Epithelial cell of proximal tubule (primary cell): ENCODE measurements at regions not wholly inside any gene's neighbourhood (a gene's known extent, or its start where the extent isn't known, plus 50 kb on each side); places are given as distances from the start of the nearest gene placed in this dataset.

Source experiments
- DNase-seq: peaks from one replicate; pipeline ENCODE4 v3.0.0-alpha.2; 2011; ENCODE audit warnings: low read depth
- H3K4me3 ChIP-seq: 2 replicates; pipeline ENCODE4 v1.5.1; 2011; ENCODE audit warnings: low read depth, mild to moderate bottlenecking, low read length
- TF ChIP-seq, protein P1 (sequence below): conservative IDR thresholded peaks from 2 replicates; pipeline ENCODE4 v1.5.1; 2012; ENCODE audit warnings: low read depth, mild to moderate bottlenecking, low read length

DNA sequence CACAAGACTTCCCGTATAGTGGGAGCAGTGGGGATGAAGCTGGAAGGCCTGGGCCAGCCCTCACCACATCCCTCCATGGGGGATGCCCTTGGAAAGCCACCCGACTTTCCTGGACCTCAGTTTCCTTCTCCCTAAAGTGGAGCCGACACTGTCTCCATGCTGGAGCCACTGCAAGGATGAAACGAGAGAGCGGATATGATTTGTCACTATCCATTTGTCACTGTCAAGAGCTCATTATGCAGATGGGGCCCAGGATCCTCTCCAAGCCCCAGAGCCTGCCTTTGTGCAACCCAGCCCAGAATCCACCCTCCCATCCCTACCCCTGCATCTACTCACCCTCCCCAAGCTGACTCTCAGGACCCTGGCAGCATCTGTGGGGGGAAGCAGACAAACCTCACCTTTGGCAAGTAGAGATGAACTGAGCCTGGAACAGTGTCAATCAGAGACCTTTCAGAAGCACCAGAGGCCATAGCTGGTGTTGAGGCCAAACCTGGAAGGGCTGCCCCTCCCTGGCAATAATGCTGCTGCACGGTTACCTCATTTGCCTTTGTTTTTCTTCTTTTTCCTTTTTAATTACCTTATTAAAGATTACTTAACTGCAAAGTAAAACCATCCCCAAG lies 287.7 kb upstream of the RTL1 start:
- no peak overlapping the region for H3K4me3 ChIP-seq
- DNase-seq = no peak
- TF ChIP-seq, protein P1, sequence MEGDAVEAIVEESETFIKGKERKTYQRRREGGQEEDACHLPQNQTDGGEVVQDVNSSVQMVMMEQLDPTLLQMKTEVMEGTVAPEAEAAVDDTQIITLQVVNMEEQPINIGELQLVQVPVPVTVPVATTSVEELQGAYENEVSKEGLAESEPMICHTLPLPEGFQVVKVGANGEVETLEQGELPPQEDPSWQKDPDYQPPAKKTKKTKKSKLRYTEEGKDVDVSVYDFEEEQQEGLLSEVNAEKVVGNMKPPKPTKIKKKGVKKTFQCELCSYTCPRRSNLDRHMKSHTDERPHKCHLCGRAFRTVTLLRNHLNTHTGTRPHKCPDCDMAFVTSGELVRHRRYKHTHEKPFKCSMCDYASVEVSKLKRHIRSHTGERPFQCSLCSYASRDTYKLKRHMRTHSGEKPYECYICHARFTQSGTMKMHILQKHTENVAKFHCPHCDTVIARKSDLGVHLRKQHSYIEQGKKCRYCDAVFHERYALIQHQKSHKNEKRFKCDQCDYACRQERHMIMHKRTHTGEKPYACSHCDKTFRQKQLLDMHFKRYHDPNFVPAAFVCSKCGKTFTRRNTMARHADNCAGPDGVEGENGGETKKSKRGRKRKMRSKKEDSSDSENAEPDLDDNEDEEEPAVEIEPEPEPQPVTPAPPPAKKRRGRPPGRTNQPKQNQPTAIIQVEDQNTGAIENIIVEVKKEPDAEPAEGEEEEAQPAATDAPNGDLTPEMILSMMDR = no peak

DNA sequence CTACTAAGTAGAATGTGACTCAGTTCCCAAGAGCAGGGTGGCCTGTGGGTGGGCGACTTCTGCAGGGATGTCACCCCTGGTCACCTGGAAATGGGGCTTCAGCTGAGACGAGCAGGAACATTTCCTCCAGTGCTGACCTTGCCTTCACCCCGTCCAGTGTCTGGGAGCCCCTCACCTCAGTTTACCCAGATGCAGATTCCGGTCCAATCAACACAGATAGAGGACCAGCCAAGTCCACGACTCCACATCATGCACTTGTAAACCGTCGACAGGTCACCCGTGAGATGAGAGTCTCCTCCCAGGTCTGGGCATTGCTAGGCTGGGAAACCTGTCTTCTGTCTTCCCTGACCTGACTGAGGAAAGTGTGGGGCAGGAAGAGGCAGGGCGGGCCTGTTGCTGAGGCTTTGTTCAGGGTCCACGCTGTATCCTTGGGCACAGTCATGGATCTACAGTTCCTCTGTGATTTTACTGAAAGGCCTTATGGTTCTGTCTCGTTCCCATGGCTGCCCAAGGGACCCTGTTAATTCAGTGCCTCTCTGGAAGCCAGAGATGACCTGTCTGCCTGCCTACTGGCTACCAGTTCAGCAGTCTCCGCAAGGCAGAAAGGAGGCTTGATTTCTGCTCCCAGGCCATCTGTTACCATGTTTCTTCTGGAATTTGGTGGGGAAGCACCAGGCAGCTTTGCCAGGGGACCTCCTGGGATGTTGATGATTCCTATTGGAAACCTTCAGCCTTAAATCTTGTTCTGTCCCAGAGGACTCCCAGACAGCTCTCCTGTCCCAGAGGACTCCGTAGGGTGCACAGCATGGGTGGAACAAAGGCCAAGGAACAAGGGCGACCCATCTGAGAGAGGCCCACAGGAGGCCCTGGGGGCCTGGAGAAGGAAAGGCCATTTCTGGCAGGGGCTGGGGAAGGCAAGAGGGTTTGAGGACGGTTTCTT lies 288.5 kb upstream of the RTL1 start:
- TF ChIP-seq, protein P1 = no peak
- no peak overlapping the region for H3K4me3 ChIP-seq
- DNase-seq = no peak

DNA sequence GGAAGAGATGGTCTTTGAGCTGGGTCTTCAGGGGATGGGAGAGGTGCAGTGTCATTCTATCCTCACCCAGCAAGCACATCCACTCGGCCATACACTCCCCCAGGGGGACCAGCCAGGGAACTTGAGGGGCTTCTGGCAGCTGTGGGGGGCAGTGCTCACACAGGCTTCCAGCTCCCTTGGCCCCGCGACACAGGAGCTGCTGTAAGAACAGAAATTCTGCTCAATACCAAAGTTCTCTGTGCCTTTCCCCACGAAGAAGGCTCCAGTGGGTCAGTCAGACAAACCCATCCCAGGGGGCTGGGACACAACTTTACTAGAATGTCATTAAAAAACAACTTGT lies 289.1 kb upstream of the RTL1 start:
- TF ChIP-seq, protein P1 = no peak
- no peak for DNase-seq
- H3K4me3 ChIP-seq = no peak overlapping the region

DNA sequence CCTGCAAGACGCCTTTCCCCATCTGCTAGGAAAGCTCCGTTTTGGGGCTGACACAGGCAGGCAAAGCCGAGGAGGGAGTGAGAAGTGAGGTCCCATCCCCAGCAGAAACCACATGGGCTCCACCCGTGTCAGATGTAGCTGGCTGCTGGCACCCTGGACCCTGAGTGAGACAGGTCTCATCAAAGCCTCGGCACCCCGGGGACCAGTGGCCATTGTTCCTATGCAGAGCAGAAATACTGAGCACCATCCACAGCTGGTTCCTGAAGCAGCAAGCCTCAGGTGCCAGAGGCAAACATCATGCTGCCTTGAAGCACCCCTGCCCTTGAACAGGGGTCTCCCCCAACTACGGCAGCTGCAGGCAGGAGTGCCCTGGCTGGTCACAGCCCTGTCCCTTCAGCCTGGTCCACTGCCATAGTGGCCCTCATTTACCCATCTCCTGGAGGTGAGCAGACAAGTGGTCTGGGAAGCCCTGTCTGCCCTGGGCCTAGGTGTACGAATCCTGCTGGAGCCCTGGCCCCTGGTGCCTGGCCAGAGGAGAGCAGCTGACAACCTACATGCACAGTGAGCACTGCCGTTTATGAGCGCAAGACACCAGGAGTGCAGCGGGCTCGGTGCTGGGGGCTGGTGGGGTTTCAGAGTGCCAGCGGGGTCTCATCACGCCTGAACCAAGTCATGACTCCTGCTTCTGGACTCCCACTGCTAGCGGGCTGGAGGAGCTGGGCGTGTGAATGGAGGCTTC lies 289.8 kb upstream of the RTL1 start:
- DNase-seq = no peak
- no peak overlapping the region for H3K4me3 ChIP-seq
- TF ChIP-seq, protein P1 = no peak

DNA sequence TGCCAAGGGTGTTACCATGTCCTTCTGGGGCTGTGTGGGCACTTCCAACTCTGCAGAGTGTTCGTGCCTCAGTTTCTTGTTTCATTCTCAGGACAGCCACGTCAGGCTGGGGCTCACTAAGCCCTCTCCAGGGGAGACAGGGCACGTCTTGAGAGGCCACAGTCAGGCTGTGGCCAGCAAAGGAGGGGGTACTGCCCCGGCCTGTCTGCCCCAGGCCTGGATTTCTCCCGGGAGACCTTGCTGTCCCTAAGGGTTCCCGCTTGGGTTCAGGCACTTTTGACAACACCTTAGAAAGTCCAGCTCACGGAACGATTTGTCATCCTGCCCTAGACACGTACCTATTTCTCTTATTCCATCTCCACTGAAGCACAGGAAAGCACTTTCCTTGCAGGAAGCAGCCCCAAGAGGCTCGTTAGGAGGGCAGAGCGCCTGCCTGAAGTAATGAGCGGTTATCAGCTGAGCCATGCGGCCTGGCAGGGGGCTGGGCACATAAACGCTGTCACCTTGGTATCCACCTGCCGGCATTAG lies 290.4 kb upstream of the RTL1 start:
- TF ChIP-seq, protein P1 = no peak
- H3K4me3 ChIP-seq = no peak overlapping the region
- DNase-seq = no peak

DNA sequence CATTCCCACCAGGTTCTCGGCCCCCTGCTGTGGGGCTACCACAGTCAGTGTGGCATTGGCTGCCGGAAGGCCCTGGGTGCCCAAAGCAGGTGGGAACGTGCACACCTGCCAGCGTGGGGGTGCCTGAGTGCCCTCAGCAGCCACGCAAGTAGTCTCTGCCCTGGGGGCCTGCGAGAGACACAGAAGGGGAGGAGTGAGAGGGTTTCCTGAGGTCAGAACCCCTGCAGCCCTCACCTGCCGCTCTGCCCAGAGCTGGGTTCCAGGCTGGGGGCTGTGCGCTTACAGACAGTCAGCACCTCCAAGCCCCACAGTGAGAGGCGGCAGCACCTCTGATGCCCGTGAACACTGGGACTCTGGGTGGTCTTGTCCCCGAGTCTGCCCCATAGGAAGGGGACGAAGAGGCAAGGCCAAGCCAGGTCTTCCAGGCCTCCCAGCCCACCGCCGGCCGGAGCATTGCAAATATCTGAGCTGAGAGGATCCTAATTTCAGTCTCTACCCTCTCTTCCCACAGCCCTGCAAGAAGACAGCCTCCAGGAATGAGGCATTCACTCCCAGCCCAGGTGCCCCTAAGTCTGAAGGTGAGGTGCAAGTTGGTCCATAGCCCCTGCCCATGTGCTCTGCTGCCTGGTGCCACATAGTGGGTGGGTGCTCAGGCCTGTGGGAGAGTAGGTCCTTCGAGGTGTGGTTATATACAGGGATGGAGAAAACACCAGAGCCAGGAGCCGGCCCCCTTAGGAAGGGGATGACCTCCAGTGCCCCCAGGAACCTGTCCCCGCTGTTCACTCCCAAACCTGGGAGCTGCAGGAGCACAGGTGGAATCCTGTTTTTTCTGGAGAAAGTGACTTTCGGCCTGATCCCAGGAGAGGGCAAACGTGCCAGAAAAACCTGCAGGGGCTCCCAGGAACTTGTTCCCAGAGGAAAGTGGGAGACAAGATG lies 291.1 kb upstream of the RTL1 start:
- no peak overlapping the region for H3K4me3 ChIP-seq
- DNase-seq = no peak
- TF ChIP-seq, protein P1 = no peak
